Stimulated activated CD8-positive, alpha-beta memory T cell treated with anti-CD3 and anti-CD28 coated beads, Interleukin-15, amount 100 ng/mL, for 24 hours (primary cell): ENCODE measurements at regions not wholly inside any gene's neighbourhood (a gene's known extent, or its start where the extent isn't known, plus 50 kb on each side); places are given as distances from the start of the nearest gene placed in this dataset.

Experiments
- DNase-seq: peaks from one replicate; pipeline ENCODE4 v3.0.0-alpha.2; 2020; ENCODE audit warnings: low read depth

GRCh38 chr1:200354243-200354642 is 55.6 kb downstream of the ZNF281 start:
- no peak for DNase-seq

GRCh38 chr1:200353232-200353631 is 56.6 kb downstream of the ZNF281 start:
- DNase-seq: no peak

DNA sequence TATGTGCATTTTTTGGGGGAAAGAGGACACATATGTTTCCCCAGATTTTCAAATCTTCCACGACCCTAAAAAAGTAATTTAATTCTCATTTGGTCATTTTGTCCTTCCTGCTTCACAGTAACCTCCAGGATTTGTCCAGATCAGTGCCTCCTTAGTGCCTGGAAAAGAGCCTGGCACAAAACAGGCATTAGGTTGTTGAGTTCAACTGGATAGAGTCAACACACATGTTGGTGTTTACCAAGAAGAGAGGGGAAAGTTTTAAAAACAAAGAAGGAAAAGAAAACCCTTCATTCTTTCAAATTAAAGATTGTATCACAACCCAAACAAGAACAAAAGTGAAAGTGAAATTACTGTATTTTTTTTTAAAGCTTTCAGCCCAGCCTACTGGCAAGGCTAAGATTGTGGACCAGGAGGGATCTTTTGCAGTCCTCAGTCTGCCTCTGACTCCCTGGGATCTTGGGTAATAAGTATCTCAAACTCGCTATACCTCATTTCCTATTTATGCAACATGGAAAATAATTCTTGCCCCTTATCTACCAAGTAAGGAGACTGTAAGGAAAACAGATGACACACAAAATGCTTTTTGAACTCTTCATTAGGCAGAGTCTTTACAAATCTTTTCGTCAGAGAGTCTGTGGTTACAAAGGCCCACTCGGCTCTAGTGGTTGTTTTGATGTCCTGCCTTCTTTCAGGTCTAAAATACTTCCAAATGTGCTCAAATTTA is 57.8 kb downstream of the ZNF281 start:
- DNase-seq: no peak

- DNase-seq: no peak
Observed at GRCh38 chr1:200351425-200351824, 58.4 kb downstream of the ZNF281 start.

- DNase-seq: no peak
Observed at GRCh38 chr1:200346700-200347099, 63.1 kb downstream of the ZNF281 start.

DNA sequence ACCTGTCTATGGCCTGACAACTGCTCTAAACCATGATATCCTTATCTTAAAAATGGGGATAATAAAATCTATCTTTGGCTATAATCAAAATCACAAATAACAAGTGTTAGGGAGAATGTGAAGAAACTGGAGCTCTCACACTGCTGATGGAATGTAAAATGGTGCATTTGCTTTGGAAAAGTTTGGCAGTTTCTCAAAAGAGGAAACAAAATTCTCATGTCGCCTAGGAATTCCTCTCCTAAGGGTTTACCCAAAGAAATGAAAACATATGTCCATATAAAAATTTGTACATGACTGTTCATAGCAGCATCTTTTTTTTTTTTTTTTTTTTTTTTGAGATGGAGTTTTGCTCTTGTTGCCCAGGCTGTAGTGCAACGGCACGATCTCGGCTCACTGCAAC is 64.3 kb downstream of the ZNF281 start:
- DNase-seq: no peak

GRCh38 chr1:200343874-200344273 is 66.0 kb downstream of the ZNF281 start:
- DNase-seq: no peak

DNA sequence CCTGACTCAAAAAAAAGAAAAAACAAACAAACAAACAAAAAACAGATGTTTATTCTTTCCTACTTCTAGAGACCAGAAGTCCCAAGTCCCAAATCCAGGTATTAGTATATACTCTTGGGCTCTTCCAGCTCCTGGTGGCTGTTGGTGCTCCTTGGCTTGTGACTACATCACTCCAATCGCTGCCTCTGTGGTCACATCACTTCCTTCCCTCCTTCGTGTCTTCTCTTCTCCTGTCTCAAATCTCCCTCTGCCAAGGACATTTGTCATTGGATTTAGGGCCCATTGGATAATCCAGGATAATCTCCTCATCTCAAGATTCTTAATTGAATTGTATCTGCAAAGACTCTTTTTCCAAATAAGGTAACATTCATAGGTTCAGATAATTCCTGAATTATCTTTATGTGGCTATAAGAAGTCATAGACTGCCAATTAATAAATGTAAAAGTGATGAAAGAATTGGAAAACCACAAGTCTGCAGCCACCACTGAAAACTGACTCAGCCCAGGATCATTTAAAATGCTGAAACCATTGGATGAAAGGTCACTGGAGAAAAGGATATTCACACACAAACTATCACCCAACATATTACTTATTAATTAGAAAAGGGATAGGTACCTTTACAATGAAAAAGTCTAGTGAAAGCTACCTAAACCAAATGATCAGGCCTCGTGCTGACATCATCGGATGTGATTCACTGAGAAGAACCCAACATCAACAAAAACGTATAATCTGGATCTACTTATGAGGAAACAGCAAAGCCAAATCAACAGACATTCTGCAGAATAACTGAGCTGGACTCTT is 67.1 kb downstream of the ZNF281 start:
- DNase-seq: no peak

DNA sequence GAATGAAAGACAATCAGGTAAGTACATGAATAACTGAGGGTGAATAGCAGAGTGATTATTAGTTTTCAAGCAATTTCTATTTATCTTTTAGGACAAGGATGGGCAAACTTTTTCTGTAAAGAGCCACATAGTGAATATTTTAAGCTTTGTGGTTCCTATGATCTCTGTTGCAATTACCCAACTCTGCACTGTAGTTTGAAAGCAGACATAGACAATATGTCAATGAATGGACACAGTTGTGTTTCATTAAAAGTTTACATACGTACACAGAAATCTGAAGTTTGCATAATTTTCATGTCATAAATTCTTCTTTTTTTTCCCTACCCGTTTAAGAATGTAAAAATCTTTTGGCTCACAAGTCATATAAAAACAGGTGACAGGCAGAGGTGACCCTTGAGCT is 71.4 kb downstream of the ZNF281 start:
- DNase-seq: no peak

GRCh38 chr1:200337831-200338230 is 72.0 kb downstream of the ZNF281 start:
- DNase-seq: no peak

DNA sequence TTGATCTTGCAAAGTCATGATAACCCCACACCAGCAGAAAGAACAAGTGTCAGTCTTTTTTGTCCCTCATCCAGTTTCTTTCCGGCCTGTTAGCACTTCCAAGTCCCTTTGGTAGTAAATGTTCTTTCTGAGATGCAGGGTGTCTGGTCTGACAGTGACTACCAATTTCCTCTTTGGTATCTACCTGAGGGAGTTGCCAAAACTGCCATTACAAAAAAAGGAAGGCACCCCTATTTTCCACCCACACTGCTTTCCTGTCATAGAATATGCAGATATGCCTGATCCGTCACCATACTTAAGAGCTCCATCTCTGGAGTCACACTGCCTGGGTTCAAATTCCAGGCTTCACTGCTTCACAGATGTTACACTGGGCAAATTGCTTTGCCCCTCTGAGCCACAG is 72.4 kb downstream of the ZNF281 start:
- DNase-seq: no peak

GRCh38 chr1:200336901-200337391 is 72.9 kb downstream of the ZNF281 start:
- no peak for DNase-seq

DNA sequence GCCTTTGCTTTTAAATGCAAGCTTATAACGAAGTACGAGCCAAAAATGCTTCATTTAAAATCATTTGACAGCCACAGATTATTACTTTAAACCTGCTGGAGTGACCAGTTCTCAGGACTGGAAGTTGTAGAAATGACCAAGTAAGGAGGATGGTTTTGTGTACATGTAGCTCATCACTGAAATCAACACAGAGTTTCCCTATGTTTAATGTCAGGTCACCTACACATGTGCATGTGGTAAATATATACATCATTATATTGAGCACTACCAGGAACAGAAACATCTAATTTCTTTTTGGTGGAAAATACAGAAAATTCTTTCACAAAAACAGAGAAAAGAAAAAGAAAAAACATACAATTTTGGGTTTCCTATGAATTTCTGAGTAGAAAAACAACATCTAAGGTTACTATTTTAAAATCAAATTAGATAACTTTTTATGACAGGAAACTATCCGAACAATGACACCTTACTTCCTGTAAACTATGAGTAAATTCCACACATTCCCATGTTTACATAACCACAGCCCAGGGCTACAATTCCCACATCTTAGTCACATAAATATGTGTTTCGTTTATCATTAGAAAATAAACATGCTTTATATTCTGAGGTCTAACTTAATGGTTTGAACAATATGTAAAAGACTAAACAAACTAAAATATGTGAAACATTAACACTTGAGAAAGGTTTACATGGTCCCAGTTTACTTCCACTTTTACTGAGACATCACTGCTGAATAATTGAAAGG is 73.6 kb downstream of the ZNF281 start:
- no peak for DNase-seq

DNA sequence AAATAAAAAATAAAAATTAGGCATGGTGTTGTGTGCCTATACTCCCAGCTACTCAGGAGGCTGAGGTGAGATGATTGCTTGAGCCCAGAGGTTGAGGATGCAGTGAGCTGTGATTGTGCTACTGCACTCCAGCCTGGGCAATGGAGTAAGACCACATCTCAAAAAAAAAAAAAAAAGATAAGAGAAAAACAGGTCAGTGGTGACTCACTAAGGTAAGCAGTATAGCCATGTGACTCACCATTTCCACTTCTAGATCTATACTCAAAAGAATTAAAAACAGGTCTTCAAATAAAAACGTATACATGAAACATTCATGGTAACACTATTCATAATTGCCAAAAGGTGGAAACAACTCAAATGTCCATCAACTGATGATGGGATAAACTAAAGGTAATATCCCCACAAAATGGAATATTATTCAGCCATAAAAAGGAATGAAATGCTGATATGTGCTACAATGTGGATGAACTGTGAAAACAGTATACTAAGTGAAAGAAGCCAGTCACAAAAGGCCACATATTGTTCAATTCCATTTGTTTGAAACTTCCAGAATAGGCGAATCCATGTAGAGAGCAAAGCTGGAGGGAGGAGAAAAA is 75.1 kb downstream of the ZNF281 start:
- DNase-seq: no peak

DNA sequence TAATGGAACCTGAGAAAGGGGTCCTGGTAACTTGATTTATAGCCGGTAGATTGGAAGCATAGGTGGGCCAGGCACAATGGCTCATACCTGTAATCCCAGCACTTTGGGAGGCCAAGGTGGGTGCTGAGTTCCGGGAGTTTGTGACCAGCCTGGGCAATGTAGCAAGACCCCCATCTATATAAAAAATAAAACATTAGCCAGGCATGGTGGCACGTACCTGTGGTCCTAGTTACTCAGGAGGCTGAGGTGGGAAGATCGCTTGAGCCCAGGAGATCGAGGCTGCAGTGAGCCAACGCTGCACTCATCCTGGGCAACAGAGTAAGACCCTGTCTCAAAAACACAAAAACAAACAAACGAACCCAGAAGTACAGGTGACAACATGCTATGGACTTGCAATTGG is 76.5 kb downstream of the ZNF281 start:
- no peak for DNase-seq

DNA sequence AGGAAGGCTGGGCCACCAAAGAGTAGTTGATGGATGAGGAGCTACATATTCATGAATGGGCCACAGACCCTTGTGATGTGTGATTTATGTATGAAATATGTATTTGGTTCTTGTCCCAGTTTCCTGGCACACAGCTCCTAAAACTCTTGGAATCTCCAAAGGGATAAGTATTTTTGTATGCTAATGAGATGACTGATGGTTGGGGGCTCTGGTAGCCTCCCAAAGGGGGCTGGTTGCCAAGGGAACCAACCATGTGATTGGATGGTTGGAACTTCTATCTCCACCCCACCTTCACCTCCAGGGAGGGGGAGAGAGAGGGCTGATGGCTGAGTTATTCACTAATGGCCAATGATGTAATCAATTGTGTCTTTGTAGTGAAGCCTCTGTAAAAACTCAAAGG is 77.1 kb downstream of the ZNF281 start:
- no peak for DNase-seq

DNA sequence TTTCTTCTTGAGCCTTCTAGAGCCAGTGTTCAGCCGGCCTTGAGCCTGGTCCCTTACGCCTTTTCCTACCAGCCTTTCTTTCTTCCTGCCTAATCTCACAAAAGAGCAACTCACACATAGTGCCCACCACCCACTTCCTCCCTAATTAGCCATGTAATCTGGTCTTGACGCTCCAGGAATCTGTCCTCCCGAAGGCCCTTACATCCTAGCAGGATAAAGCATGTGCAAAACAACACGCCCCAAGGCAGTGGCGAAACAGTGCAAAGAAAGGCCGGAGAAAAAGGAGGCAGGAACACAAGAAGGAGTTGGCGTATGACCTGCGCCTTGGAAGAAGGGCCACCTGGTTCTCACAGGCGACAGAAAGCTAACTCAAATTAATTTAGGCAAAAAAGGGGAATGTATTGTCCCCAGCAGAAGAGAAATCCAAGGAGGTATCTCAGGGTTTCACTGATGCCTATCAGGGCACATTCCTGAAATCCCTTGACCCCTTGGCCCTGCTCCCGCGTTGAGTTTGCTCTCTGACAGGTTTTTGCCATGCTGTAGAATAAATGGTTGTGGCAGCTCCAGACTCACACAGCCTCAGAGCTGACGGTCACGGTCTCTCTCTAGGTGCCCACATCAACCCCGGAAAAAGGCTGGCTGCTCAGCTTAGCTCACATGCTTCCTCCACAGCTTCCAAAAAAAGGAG is 79.0 kb downstream of the ZNF281 start:
- no peak for DNase-seq

DNA sequence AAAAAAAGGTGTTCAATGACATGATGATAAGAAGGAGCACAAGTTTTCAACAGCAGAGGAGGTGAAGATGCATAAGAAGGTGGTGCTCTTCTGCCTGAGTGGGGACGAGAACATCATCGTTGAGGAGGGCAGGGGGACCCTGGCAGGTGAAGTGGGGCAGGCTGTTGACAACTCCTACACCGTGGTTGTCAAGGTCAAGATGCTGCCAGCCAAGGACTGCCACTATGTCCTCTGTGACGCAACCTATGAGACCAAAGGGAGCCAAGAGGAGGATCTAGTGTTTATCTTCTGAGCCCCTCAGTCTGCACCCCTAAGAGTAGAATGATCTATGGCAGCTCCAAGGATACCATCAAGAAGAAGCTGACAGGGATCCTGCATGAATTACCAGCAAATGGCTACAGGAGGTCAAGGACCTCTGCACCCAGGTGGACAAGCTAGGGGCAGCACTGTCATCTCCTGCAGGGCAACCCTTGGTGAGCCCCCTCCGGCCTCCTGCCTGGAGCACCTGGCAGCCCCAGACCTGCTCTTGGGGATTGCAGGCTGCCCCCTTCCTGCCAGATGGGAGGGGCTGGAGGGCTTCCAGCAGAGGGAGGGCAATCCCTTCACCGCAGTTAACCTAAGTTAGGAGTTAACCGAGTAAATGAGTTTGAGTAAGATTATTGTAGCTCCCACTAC is 80.5 kb downstream of the ZNF281 start:
- DNase-seq: no peak

DNA sequence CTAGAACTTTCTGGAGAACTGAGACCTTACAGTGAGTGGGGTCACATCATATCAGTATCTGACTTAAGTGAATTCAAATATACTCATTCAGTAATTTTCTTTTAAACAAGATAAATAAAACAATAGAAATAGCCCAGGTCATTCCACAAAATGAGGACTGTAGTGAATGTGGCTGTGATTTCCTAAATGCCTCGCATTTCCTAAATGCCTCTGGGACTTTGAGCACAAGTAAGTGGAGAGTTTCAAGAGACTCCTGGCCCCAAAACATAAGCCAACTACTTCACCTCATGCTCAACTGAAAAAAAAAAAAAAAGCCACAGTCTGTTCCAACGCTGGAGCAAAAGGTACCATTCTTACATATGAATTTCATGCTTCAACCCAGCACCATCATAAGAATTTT is 81.5 kb downstream of the ZNF281 start:
- DNase-seq: no peak

GRCh38 chr1:200323856-200324400 is 85.9 kb downstream of the ZNF281 start:
- DNase-seq: no peak

- DNase-seq: no peak
Observed at GRCh38 chr1:200319148-200319547, 90.7 kb downstream of the ZNF281 start.
